Hepatocyte (in vitro differentiated cells): ENCODE measurements at regions not wholly inside any gene's neighbourhood (a gene's known extent, or its start where the extent isn't known, plus 50 kb on each side); places are given as distances from the start of the nearest gene placed in this dataset.

ENCODE experiments used
- CTCF ChIP-seq: fragments of 200-600 bp; sonication (generic); IDR thresholded peaks from 2 replicates; pipeline ENCODE4 v1.5.1; 2016; ENCODE audit warnings: antibody characterized with exemption, mild to moderate bottlenecking; ENCODE audit not compliant: poor library complexity
- EZH2 ChIP-seq: fragments of 200-600 bp; sonication (generic); IDR thresholded peaks from 2 replicates; pipeline ENCODE4 v1.6.1; 2016; ENCODE audit warnings: antibody characterized with exemption, mild to moderate bottlenecking, borderline replicate concordance
- EZH2phosphoT487 ChIP-seq: fragments of 200-600 bp; sonication (generic); IDR thresholded peaks from one replicate; pipeline ENCODE4 v1.6.1; 2018; ENCODE audit warnings: antibody characterized with exemption, mild to moderate bottlenecking, low read depth, moderate library complexity; ENCODE audit not compliant: unreplicated experiment, severe bottlenecking

- TF ChIP-seq CTCF (no peak), EZH2phosphoT487 (no peak), EZH2 (no peak)
Measured at GRCh38 chr5:3303777-3304176, 291.9 kb upstream of the IRX1 start.
